Inflammatory macrophage treated with lipopolysaccharide for 1 hour (primary cell): ENCODE measurements at regions not wholly inside any gene's neighbourhood (a gene's known extent, or its start where the extent isn't known, plus 50 kb on each side); places are given as distances from the start of the nearest gene placed in this dataset.
"Not testable (repeated sequence)": the region's sequence is repeated elsewhere in the genome, so short reads cannot be mapped to it uniquely, and the experiment has no call there.

ENCODE experiments used
- DNase-seq, 2 donors: peaks; one replicate each; pipeline ENCODE4 v3.0.0-alpha.2; 2020 to 2022

GRCh38 chr7:47188653-47189315 lies 393.1 kb downstream of the TNS3 start:
- no peak for DNase-seq

GRCh38 chr7:47188136-47188535 lies 393.8 kb downstream of the TNS3 start:
- DNase-seq: no peak

GRCh38 chr7:47186316-47186715 lies 395.6 kb downstream of the TNS3 start:
- DNase-seq: peak; percentile 12 to 40

GRCh38 chr7:47185839-47186238 lies 396.1 kb downstream of the TNS3 start:
- no peak for DNase-seq

GRCh38 chr7:47185170-47185569 lies 396.7 kb downstream of the TNS3 start:
- no peak for DNase-seq

GRCh38 chr7:47183862-47184590 lies 397.9 kb downstream of the TNS3 start:
- no peak for DNase-seq

GRCh38 chr7:47181746-47182361 lies 400.1 kb downstream of the TNS3 start:
- DNase-seq: no peak

- DNase-seq: no peak
Measured at GRCh38 chr7:47180516-47180826, 401.4 kb downstream of the TNS3 start.

GRCh38 chr7:47179812-47180515 lies 401.9 kb downstream of the TNS3 start:
- peak; percentile 23 to 80 for DNase-seq

GRCh38 chr7:47172602-47173539 lies 409.0 kb downstream of the TNS3 start:
- DNase-seq: not testable (repeated sequence)

- no peak for DNase-seq
Measured at GRCh38 chr7:47170516-47170915, 411.4 kb downstream of the TNS3 start.

- no peak for DNase-seq
Measured at GRCh38 chr7:47154791-47155190, 427.1 kb downstream of the TNS3 start.

GRCh38 chr7:47153576-47153975 lies 428.3 kb downstream of the TNS3 start:
- DNase-seq: no peak

GRCh38 chr7:47153058-47153457 lies 428.9 kb downstream of the TNS3 start:
- peak in 1 of 2 donors; percentile 43 for DNase-seq

GRCh38 chr7:47152307-47152706 lies 429.6 kb downstream of the TNS3 start:
- no peak for DNase-seq

- no peak for DNase-seq
Measured at GRCh38 chr7:47150497-47151260, 431.2 kb downstream of the TNS3 start.

- no peak for DNase-seq
Measured at GRCh38 chr7:47149971-47150370, 431.9 kb downstream of the TNS3 start.

- DNase-seq: peak; percentile 4 to 12
Measured at GRCh38 chr7:47149208-47149839, 432.6 kb downstream of the TNS3 start.

GRCh38 chr7:47148536-47149207 lies 433.2 kb downstream of the TNS3 start:
- no peak for DNase-seq

GRCh38 chr7:47147213-47147631 lies 434.7 kb downstream of the TNS3 start:
- peak; percentile 60 to 64 for DNase-seq

GRCh38 chr7:47145982-47146381 lies 435.9 kb downstream of the TNS3 start:
- DNase-seq: no peak
